Progenitor cell of endocrine pancreas (in vitro differentiated cells): ENCODE measurements at regions not wholly inside any gene's neighbourhood (a gene's known extent, or its start where the extent isn't known, plus 50 kb on each side); places are given as distances from the start of the nearest gene placed in this dataset.

Experiments used
- DNase-seq: peaks from one replicate; pipeline ENCODE4 v3.0.0; 2021; ENCODE audit warnings: low spot score; ENCODE audit not compliant: unreplicated experiment
- H3K27ac Mint-ChIP-seq: 2 replicates; pipeline ENCODE4 v1.8.0; 2021; ENCODE audit warnings: mild to moderate bottlenecking, moderate library complexity, mixed read lengths
- H3K27me3 Mint-ChIP-seq: 2 replicates; pipeline ENCODE4 v1.8.0; 2021; ENCODE audit warnings: mixed read lengths
- H3K36me3 Mint-ChIP-seq: 2 replicates; pipeline ENCODE4 v1.8.0; 2022; ENCODE audit warnings: mixed read lengths; ENCODE audit not compliant: insufficient read depth
- H3K4me1 Mint-ChIP-seq: 2 replicates; pipeline ENCODE4 v1.8.0; 2021; ENCODE audit warnings: low read depth, mixed read lengths
- H3K4me3 Mint-ChIP-seq: 2 replicates; pipeline ENCODE4 v1.8.0; 2021; ENCODE audit warnings: low read depth, mild to moderate bottlenecking, moderate library complexity, mixed read lengths
- H3K9me3 Mint-ChIP-seq: 2 replicates; pipeline ENCODE4 v1.8.0; 2021; ENCODE audit warnings: low read depth, mixed read lengths
- TF ChIP-seq, protein P1 (sequence below): fragments of 200-600 bp; sonication (generic); IDR thresholded peaks from one replicate; pipeline ENCODE4 v1.5.0; 2021; ENCODE audit warnings: antibody characterized with exemption, mild to moderate bottlenecking; ENCODE audit not compliant: unreplicated experiment

DNA sequence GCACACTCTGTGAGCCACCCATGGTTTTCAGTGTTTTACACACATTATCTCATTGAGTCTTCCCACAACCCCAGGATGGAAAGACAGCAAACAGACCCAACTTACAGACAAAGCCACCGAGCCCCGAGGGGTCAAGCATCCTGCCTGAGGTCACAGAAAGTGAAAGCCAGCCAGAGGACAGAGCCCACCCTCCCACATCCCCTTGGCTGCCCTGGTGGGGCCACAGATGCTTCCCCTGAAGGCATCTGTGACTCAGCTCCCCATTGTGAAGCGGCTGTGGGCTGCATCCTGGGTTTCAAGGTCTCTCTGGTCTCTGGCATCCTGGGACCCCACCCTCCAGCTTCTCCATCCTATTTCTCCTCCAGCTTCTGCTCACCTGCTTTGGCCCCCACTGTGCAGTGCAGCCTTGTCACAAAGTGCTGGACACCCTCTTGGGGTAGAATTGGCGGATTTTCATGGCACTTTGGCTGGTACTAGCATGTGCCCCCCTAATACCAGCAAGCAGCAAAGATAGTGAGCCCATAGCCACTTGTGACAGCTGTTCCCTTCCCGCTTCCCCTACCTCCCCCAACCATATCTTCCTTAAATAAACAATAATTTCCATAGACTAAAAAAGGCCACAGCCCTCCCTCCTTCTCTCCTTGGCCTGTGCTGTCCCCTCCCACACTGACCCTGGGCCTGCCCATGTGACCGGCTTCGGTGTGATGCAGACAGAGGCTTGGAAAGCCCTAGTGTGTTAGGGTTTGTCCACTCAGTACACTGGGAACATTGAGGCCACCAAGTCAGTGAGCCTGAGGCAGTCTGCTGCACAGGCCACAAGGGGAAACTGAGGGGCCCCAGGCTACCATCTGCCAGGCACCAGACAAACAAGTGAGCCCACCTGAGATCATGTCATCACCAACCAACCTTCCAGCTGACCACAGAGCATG is 53.9 kb upstream of the SHISAL1 start:
- Mint-ChIP-seq H3K4me1 (no peaks in the 10 kb centered on the region), H3K27me3 (peaks cover 9% of the 10 kb centered on the region), H3K36me3 (no peaks in the 10 kb centered on the region), H3K9me3 (no peaks in the 10 kb centered on the region), H3K4me3 (no peak overlapping the region), H3K27ac (no peak overlapping the region)
- TF ChIP-seq, protein P1, sequence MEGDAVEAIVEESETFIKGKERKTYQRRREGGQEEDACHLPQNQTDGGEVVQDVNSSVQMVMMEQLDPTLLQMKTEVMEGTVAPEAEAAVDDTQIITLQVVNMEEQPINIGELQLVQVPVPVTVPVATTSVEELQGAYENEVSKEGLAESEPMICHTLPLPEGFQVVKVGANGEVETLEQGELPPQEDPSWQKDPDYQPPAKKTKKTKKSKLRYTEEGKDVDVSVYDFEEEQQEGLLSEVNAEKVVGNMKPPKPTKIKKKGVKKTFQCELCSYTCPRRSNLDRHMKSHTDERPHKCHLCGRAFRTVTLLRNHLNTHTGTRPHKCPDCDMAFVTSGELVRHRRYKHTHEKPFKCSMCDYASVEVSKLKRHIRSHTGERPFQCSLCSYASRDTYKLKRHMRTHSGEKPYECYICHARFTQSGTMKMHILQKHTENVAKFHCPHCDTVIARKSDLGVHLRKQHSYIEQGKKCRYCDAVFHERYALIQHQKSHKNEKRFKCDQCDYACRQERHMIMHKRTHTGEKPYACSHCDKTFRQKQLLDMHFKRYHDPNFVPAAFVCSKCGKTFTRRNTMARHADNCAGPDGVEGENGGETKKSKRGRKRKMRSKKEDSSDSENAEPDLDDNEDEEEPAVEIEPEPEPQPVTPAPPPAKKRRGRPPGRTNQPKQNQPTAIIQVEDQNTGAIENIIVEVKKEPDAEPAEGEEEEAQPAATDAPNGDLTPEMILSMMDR, result no peak
- no peak for DNase-seq

DNA sequence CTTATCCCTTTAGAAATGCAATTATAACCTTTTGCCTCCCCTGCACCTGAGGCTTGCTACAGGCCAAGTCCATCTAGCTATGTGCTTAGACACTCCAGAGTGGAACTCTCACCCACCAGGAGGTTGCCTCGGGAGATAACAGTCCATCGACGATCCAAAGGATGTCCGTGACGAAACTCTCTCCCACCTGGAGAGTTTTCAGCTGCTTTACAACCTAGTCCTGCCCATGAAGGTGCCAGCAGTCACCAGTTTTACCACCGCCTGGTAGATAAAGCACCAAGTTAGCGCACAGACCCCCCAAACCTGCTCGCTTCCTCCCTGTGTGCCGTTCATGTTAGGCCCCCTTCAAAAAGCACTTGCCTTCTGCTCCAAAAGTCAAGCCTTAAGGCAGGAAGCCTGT is 53.1 kb upstream of the SHISAL1 start:
- peaks cover 9% of the 10 kb centered on the region for H3K27me3 Mint-ChIP-seq
- TF ChIP-seq, protein P1, result no peak
- no peaks in the 10 kb centered on the region for H3K36me3 Mint-ChIP-seq
- H3K4me1 Mint-ChIP-seq, result no peaks in the 10 kb centered on the region
- no peak overlapping the region for H3K4me3 Mint-ChIP-seq
- H3K9me3 Mint-ChIP-seq, result no peaks in the 10 kb centered on the region
- no peak for DNase-seq
- no peak overlapping the region for H3K27ac Mint-ChIP-seq

DNA sequence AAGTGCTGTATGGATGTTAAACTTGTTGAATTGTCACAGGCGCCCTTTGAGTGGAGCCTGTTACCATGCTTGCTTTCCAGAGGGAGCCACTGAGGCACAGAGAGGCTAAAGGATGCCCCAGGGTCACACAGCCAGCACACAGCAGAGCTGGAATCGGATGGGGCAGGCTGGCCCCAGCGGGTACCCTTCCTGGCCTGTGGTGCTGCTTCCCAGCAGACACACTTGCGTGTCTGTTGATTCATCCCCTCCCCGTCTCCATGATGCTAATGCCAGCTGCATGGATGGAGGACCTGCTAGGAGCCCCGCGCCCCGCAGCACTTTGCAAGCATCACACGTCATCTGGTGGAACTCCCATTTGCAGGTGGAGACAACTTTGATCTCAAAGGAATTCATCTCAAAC is 52.4 kb upstream of the SHISAL1 start:
- H3K27me3 Mint-ChIP-seq, result peaks cover 11% of the 10 kb centered on the region
- H3K4me1 Mint-ChIP-seq, result no peaks in the 10 kb centered on the region
- DNase-seq, result no peak
- H3K27ac Mint-ChIP-seq, result no peak overlapping the region
- H3K9me3 Mint-ChIP-seq, result no peaks in the 10 kb centered on the region
- H3K36me3 Mint-ChIP-seq, result no peaks in the 10 kb centered on the region
- TF ChIP-seq, protein P1, result no peak
- H3K4me3 Mint-ChIP-seq, result no peak overlapping the region

DNA sequence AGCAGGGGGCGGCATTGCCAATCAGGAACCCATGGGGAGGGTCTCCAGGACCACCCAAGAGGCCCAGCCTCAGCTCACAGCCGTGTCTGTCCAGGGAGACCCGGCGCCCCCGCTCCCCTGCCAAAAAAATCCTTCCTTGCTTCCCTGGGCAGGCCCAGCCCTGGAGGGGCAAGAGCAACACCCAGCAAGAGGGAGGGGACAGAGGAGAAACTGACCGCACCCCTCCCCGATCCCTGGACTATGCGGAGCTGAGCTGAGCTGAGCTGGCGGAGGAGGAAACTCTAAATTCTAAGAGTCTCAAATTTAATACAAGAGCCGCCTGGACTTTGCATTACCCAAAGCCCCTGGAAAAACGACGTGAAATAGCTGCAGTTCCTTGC is 52.0 kb upstream of the SHISAL1 start:
- TF ChIP-seq, protein P1, result no peak
- peaks cover 11% of the 10 kb centered on the region for H3K27me3 Mint-ChIP-seq
- H3K4me1 Mint-ChIP-seq, result no peaks in the 10 kb centered on the region
- H3K36me3 Mint-ChIP-seq, result no peaks in the 10 kb centered on the region
- H3K27ac Mint-ChIP-seq, result no peak overlapping the region
- H3K9me3 Mint-ChIP-seq, result no peaks in the 10 kb centered on the region
- no peak overlapping the region for H3K4me3 Mint-ChIP-seq
- DNase-seq, result no peak

DNA sequence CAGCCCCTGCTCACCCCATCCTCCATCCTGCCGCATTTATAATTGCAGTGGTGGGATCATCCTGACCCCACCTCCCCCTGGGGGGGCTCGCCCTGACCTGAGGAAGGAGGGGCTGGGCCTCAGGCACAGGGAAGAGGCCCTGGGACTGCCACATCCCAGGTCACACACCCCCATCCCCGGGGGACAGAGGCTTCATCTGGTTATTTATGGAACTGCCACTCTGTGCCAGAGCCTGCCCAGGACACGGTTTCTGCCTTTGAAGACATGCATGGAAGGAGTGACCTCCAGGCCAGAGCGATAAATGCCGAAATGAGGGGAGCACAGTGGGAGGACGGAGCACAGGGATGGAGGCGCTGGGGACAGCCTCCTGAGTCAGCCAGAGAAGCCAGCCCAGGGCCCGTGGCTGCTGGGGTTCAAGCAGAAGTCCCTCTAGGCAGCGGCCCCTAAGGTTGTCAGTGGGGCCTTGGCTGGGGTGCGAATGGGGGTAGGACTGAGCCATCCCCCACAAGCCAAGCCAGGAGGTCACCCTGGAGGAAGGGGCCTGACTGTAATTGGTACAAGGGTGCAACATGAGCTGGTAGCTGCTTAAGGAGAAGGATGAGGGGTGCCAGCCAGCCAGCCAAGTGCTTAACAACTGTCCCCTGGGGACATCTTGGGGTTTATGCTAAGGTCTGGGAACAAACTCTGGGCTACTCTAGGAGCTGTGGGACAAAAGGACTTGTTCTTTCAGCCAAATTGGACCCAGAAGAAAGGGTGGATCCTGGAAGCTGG is 51.4 kb upstream of the SHISAL1 start:
- H3K27ac Mint-ChIP-seq, result no peak overlapping the region
- no peak overlapping the region for H3K4me3 Mint-ChIP-seq

More for the DNA sequence above, 51.4 kb upstream of the SHISAL1 start:
- TF ChIP-seq, protein P1, result no peak
- no peaks in the 10 kb centered on the region for H3K9me3 Mint-ChIP-seq
- peaks cover 11% of the 10 kb centered on the region for H3K27me3 Mint-ChIP-seq
- DNase-seq, result no peak
- H3K4me1 Mint-ChIP-seq, result no peaks in the 10 kb centered on the region
- H3K36me3 Mint-ChIP-seq, result no peaks in the 10 kb centered on the region
